Keratinocyte (primary cell): ENCODE measurements at regions not wholly inside any gene's neighbourhood (a gene's known extent, or its start where the extent isn't known, plus 50 kb on each side); places are given as distances from the start of the nearest gene placed in this dataset.

Source experiments
- DNase-seq: peaks from one replicate; pipeline ENCODE4 v3.0.0-alpha.2; 2011; ENCODE audit warnings: low read depth, missing footprints, low spot score
- FAIRE-seq: peaks from 2 replicates; lab custom pipeline; 2011; peaks lifted over from hg19 to GRCh38; lab: Jason Lieb, UNC
- H2AFZ ChIP-seq: 2 replicates; pipeline ENCODE4 v1.6.0; 2012; ENCODE audit warnings: low read length, control low read depth, inconsistent platforms; ENCODE audit not compliant: control insufficient read depth
- H3K27ac ChIP-seq: 2 replicates; pipeline ENCODE4 v1.5.1; 2011; ENCODE audit warnings: low read length; ENCODE audit not compliant: control insufficient read depth, insufficient read depth
- H3K27me3 ChIP-seq: 3 replicates; pipeline ENCODE4 v1.6.0; 2011; ENCODE audit warnings: low read length; ENCODE audit not compliant: control insufficient read depth, insufficient read depth; ENCODE audit errors: extremely low read depth
- H3K36me3 ChIP-seq, 2 experiments: 2 replicates in 1 of 2; 3 replicates in 1 of 2; pipeline ENCODE4 v1.5.1; 2011; ENCODE audit warnings: low read length in 2 of 2, mild to moderate bottlenecking in 1 of 2; ENCODE audit not compliant: control insufficient read depth in 2 of 2, insufficient read depth in 2 of 2; ENCODE audit errors: extremely low read depth in 1 of 2
- H3K4me1 ChIP-seq: 3 replicates; pipeline ENCODE4 v1.5.1; 2011; ENCODE audit warnings: low read length; ENCODE audit not compliant: control insufficient read depth, insufficient read depth; ENCODE audit errors: extremely low read depth
- H3K4me2 ChIP-seq: 3 replicates; pipeline ENCODE4 v1.6.0; 2011; ENCODE audit warnings: low read depth, low read length; ENCODE audit not compliant: control insufficient read depth, insufficient read depth; ENCODE audit errors: extremely low read depth
- H3K4me3 ChIP-seq, 3 experiments: fragments of 200-600 bp in 1 of 3; sonication (generic) in 1 of 3; 2 replicates in 2 of 3; 3 replicates in 1 of 3; pipeline ENCODE4 v1.5.1; 2011 to 2016; ENCODE audit warnings: low read length in 3 of 3, mild to moderate bottlenecking in 3 of 3, control low read depth in 2 of 3, inconsistent platforms in 1 of 3, low read depth in 1 of 3, mixed read lengths in 1 of 3, mixed run types in 1 of 3, moderate library complexity in 1 of 3; ENCODE audit not compliant: control insufficient read depth in 2 of 3, insufficient read depth in 2 of 3; ENCODE audit errors: extremely low read depth in 1 of 3
- H3K79me2 ChIP-seq: 2 replicates; pipeline ENCODE4 v1.6.0; 2012; ENCODE audit warnings: low read length; ENCODE audit not compliant: control insufficient read depth, insufficient read depth
- H3K9ac ChIP-seq: 3 replicates; pipeline ENCODE4 v1.6.0; 2011; ENCODE audit warnings: low read length; ENCODE audit not compliant: control insufficient read depth, insufficient read depth; ENCODE audit errors: extremely low read depth
- H3K9me1 ChIP-seq: 3 replicates; pipeline ENCODE4 v1.6.0; 2011; ENCODE audit warnings: low read length; ENCODE audit not compliant: control insufficient read depth, insufficient read depth; ENCODE audit errors: extremely low read depth
- H3K9me3 ChIP-seq: 2 replicates; pipeline ENCODE4 v1.5.1; 2012; ENCODE audit warnings: low read depth, low read length; ENCODE audit not compliant: control insufficient read depth
- H4K20me1 ChIP-seq: 3 replicates; pipeline ENCODE4 v1.6.0; 2011; ENCODE audit warnings: low read length; ENCODE audit not compliant: control insufficient read depth, insufficient read depth; ENCODE audit errors: extremely low read depth
- CTCF ChIP-seq, 3 experiments: IDR thresholded peaks in 1 of 3; conservative IDR thresholded peaks in 1 of 3; optimal IDR thresholded peaks in 1 of 3; 2 replicates in 2 of 3; 3 replicates in 1 of 3; pipeline versions ENCODE3 to v1.5.1; 2011; ENCODE audit warnings: low read length in 3 of 3, mild to moderate bottlenecking in 3 of 3, moderate library complexity in 2 of 3, control low read depth in 1 of 3, inconsistent platforms in 1 of 3; ENCODE audit not compliant: insufficient read depth in 2 of 3; ENCODE audit errors: extremely low read depth in 1 of 3
- EZH2 ChIP-seq: IDR thresholded peaks from one replicate; pipeline ENCODE4 v1.6.1; 2012; ENCODE audit warnings: inconsistent platforms, mild to moderate bottlenecking, low read length, moderate library complexity
- dilution Hi-C: fragments of 300-500 bp; cut with MboI; formaldehyde crosslinking; loops from one replicate; pipeline ENCODE4 v1.7.0; 2020; ENCODE audit warnings: low sequenced_read_pairs; ENCODE audit not compliant: extremely low pct_ligation_motif_present

GRCh38 chr1:93023281-93023680 lies 55.8 kb upstream of the MTF2 start:
- H3K4me2 ChIP-seq = no peak overlapping the region
- DNase-seq (no peak), FAIRE-seq (no peak)
- no peak overlapping the region for H3K27ac ChIP-seq
- no peaks in the 10 kb centered on the region for H3K9me3 ChIP-seq
- H3K36me3 ChIP-seq = no peaks in the 10 kb centered on the region
- no peaks in the 10 kb centered on the region for H3K79me2 ChIP-seq
- TF ChIP-seq CTCF (optimal IDR thresholded peaks at IDR 0.05 in 1 of 3, IDR thresholded peaks at IDR 0.05 in 1 of 3, conservative IDR thresholded peaks at IDR 0.05 in 1 of 3; ENCODE audit: extremely low read depth in 1 of 3, insufficient read depth in 2 of 3, low read length in 3 of 3) (no peak), EZH2 (no peak)
- no peak overlapping the region for H3K9ac ChIP-seq
- H2AFZ ChIP-seq = no peak overlapping the region
- no peaks in the 10 kb centered on the region for H3K9me1 ChIP-seq
- no peaks in the 10 kb centered on the region for H3K4me1 ChIP-seq
- H3K27me3 ChIP-seq = no peaks in the 10 kb centered on the region
- no peak overlapping the region for H3K4me3 ChIP-seq
- dilution Hi-C loops = no loop called here
- no peaks in the 10 kb centered on the region for H4K20me1 ChIP-seq

GRCh38 chr1:93025572-93025971 lies 53.5 kb upstream of the MTF2 start:
- FAIRE-seq = peak; percentile 17
- H3K36me3 ChIP-seq = no peaks in the 10 kb centered on the region

More at GRCh38 chr1:93025572-93025971, 53.5 kb upstream of the MTF2 start:
- Histone ChIP-seq H3K27me3 (no peaks in the 10 kb centered on the region), H3K9me1 (no peaks in the 10 kb centered on the region), H3K4me3 (no peak overlapping the region), H3K9ac (no peak overlapping the region), H3K9me3 (no peaks in the 10 kb centered on the region), H4K20me1 (no peaks in the 10 kb centered on the region), H3K79me2 (no peaks in the 10 kb centered on the region), H3K4me1 (no peaks in the 10 kb centered on the region), H2AFZ (no peak overlapping the region), H3K4me2 (no peak overlapping the region), H3K27ac (no peak overlapping the region)
- no peak for DNase-seq
- TF ChIP-seq CTCF (optimal IDR thresholded peaks at IDR 0.05 in 1 of 3, IDR thresholded peaks at IDR 0.05 in 1 of 3, conservative IDR thresholded peaks at IDR 0.05 in 1 of 3; ENCODE audit: extremely low read depth in 1 of 3, insufficient read depth in 2 of 3, low read length in 3 of 3) (no peak), EZH2 (no peak)
- dilution Hi-C loops = no loop called here
